ENCODE measurements at regions not wholly inside any gene's neighbourhood (a gene's known extent, or its start where the extent isn't known, plus 50 kb on each side); places are given as distances from the start of the nearest gene placed in this dataset.

GRCh38 chr1:47679301-47679791 is 241.5 kb downstream of the FOXD2 start:
- no peak for DNase-seq
- Histone ChIP-seq H3K4me1 (ENCODE audit: insufficient read depth, low read length) (no peaks in the 10 kb centered on the region), H3K27me3 (ENCODE audit: insufficient read depth, low read length) (no peaks in the 10 kb centered on the region), H3K36me3 (ENCODE audit: insufficient read depth, low read length) (no peaks in the 10 kb centered on the region), H3K27ac (ENCODE audit: low read depth, low read length) (no peak overlapping the region), H3K4me3 (ENCODE audit: low read length in 2 of 2) (no peak overlapping the region), H3K9me3 (ENCODE audit: control insufficient read depth in 1 of 2, low read length in 2 of 2) (no peaks in the 10 kb centered on the region)
- no peaks in the 10 kb centered on the region for H3K4me1 Mint-ChIP-seq
- ChIA-PET CTCF (ENCODE audit: partially characterized antibody) (no interaction called here), POLR2A (ENCODE audit: partially characterized antibody) (no interaction called here)
- no peak overlapping the region for H3K27ac Mint-ChIP-seq
- H3K4me3 Mint-ChIP-seq: no peak overlapping the region
- intact Hi-C loops (cut with micrococcal nuclease): no loop called here
- peaks cover 22 to 24% of the 10 kb centered on the region in 2 donors for H3K27me3 Mint-ChIP-seq
- H3K9me3 Mint-ChIP-seq: peaks cover 0 to 3% (median 0%) of the 10 kb centered on the region in 8 donors
- no peaks in the 10 kb centered on the region for H3K36me3 Mint-ChIP-seq

- Histone ChIP-seq H3K9me3 (ENCODE audit: control insufficient read depth in 1 of 2, low read length in 2 of 2) (no peaks in the 10 kb centered on the region), H3K27ac (ENCODE audit: low read depth, low read length) (no peak overlapping the region), H3K4me3 (ENCODE audit: low read length in 2 of 2) (no peak overlapping the region), H3K27me3 (ENCODE audit: insufficient read depth, low read length) (no peaks in the 10 kb centered on the region), H3K4me1 (ENCODE audit: insufficient read depth, low read length) (no peaks in the 10 kb centered on the region), H3K36me3 (ENCODE audit: insufficient read depth, low read length) (no peaks in the 10 kb centered on the region)
- intact Hi-C loops (cut with micrococcal nuclease): no loop called here
- no peak for DNase-seq
- ChIA-PET POLR2A (ENCODE audit: partially characterized antibody) (no interaction called here), CTCF (ENCODE audit: partially characterized antibody) (no interaction called here)
- H3K27ac Mint-ChIP-seq: no peak overlapping the region
- H3K9me3 Mint-ChIP-seq: peaks cover 0 to 3% (median 0%) of the 10 kb centered on the region in 8 donors
- H3K4me3 Mint-ChIP-seq: no peak overlapping the region
- no peaks in the 10 kb centered on the region for H3K4me1 Mint-ChIP-seq
- peaks cover 24% of the 10 kb centered on the region in 2 donors for H3K27me3 Mint-ChIP-seq
- no peaks in the 10 kb centered on the region for H3K36me3 Mint-ChIP-seq
These were observed 242.0 kb downstream of the FOXD2 start for GRCh38 chr1:47679826-47680225.

- no peak overlapping the region for H3K27ac Mint-ChIP-seq
- H3K4me1 Mint-ChIP-seq: no peaks in the 10 kb centered on the region
- CTCF ChIA-PET (ENCODE audit: partially characterized antibody): interaction anchor here (1.4 kb wide), 1 partner anchor 74 kb away, joined by 4 read pairs; no protein-coding TSS in a partner anchor
- no peaks in the 10 kb centered on the region for H3K36me3 ChIP-seq (ENCODE audit: insufficient read depth, low read length)
- H3K27me3 ChIP-seq (ENCODE audit: insufficient read depth, low read length): no peaks in the 10 kb centered on the region
- POLR2A ChIA-PET (ENCODE audit: partially characterized antibody): no interaction called here
- H3K4me3 Mint-ChIP-seq: no peak overlapping the region
- intact Hi-C loops (cut with micrococcal nuclease): no loop called here
- peaks cover 0 to 3% (median 0%) of the 10 kb centered on the region in 8 donors for H3K9me3 Mint-ChIP-seq
- no peaks in the 10 kb centered on the region for H3K36me3 Mint-ChIP-seq
- no peaks in the 10 kb centered on the region for H3K4me1 ChIP-seq (ENCODE audit: insufficient read depth, low read length)
- H3K9me3 ChIP-seq (ENCODE audit: control insufficient read depth in 1 of 2, low read length in 2 of 2): no peaks in the 10 kb centered on the region
- H3K27me3 Mint-ChIP-seq: peaks cover 19% of the 10 kb centered on the region in 2 donors
- no peak overlapping the region for H3K4me3 ChIP-seq (ENCODE audit: low read length in 2 of 2)
- no peak overlapping the region for H3K27ac ChIP-seq (ENCODE audit: low read depth, low read length)
- DNase-seq: no peak
These were observed 243.1 kb downstream of the FOXD2 start for GRCh38 chr1:47680815-47681475.

- Mint-ChIP-seq H3K4me3 (no peak overlapping the region), H3K4me1 (no peaks in the 10 kb centered on the region), H3K36me3 (no peaks in the 10 kb centered on the region), H3K27ac (no peak overlapping the region), H3K27me3 (peaks cover 14% of the 10 kb centered on the region in 2 donors), H3K9me3 (peaks cover 0 to 3% (median 0%) of the 10 kb centered on the region in 8 donors)
- CTCF ChIA-PET (ENCODE audit: partially characterized antibody): interaction anchor here (1.1 to 1.4 kb wide), 2 partner anchors 44 to 74 kb away, joined by 3 to 4 read pairs; no protein-coding TSS in a partner anchor
- DNase-seq: no peak
- intact Hi-C loops (cut with micrococcal nuclease): no loop called here
- H3K4me1 ChIP-seq (ENCODE audit: insufficient read depth, low read length): no peaks in the 10 kb centered on the region
- no peak overlapping the region for H3K4me3 ChIP-seq (ENCODE audit: low read length in 2 of 2)
- POLR2A ChIA-PET (ENCODE audit: partially characterized antibody): no interaction called here
- H3K27me3 ChIP-seq (ENCODE audit: insufficient read depth, low read length): no peaks in the 10 kb centered on the region
- H3K36me3 ChIP-seq (ENCODE audit: insufficient read depth, low read length): no peaks in the 10 kb centered on the region
- H3K27ac ChIP-seq (ENCODE audit: low read depth, low read length): no peak overlapping the region
- no peaks in the 10 kb centered on the region for H3K9me3 ChIP-seq (ENCODE audit: control insufficient read depth in 1 of 2, low read length in 2 of 2)
These were observed 243.9 kb downstream of the FOXD2 start for GRCh38 chr1:47681735-47682134.

GRCh38 chr1:47682198-47682597 is 244.4 kb downstream of the FOXD2 start:
- Histone ChIP-seq H3K36me3 (ENCODE audit: insufficient read depth, low read length) (no peaks in the 10 kb centered on the region), H3K27me3 (ENCODE audit: insufficient read depth, low read length) (no peaks in the 10 kb centered on the region), H3K9me3 (ENCODE audit: control insufficient read depth in 1 of 2, low read length in 2 of 2) (no peaks in the 10 kb centered on the region), H3K4me1 (ENCODE audit: insufficient read depth, low read length) (no peaks in the 10 kb centered on the region), H3K4me3 (ENCODE audit: low read length in 2 of 2) (no peak overlapping the region), H3K27ac (ENCODE audit: low read depth, low read length) (no peak overlapping the region)
- POLR2A ChIA-PET (ENCODE audit: partially characterized antibody): no interaction called here
- CTCF ChIA-PET (ENCODE audit: partially characterized antibody): interaction anchor here (1.1 kb wide), 1 partner anchor 44 kb away, joined by 3 read pairs; no protein-coding TSS in a partner anchor
- Mint-ChIP-seq H3K27me3 (peaks cover 14 to 15% of the 10 kb centered on the region in 2 donors), H3K9me3 (peaks cover 0 to 3% (median 0%) of the 10 kb centered on the region in 8 donors), H3K27ac (no peak overlapping the region), H3K36me3 (no peaks in the 10 kb centered on the region), H3K4me1 (no peaks in the 10 kb centered on the region), H3K4me3 (no peak overlapping the region)
- intact Hi-C loops (cut with micrococcal nuclease): no loop called here
- DNase-seq: no peak

GRCh38 chr1:47682786-47683350 is 245.0 kb downstream of the FOXD2 start:
- intact Hi-C loops (cut with micrococcal nuclease): no loop called here
- Mint-ChIP-seq H3K27me3 (peaks cover 15 to 18% of the 10 kb centered on the region in 2 donors), H3K9me3 (peaks cover 0 to 3% (median 0%) of the 10 kb centered on the region in 8 donors), H3K4me3 (no peak overlapping the region), H3K4me1 (no peaks in the 10 kb centered on the region), H3K36me3 (no peaks in the 10 kb centered on the region), H3K27ac (no peak overlapping the region)
- Histone ChIP-seq H3K36me3 (ENCODE audit: insufficient read depth, low read length) (no peaks in the 10 kb centered on the region), H3K4me1 (ENCODE audit: insufficient read depth, low read length) (no peaks in the 10 kb centered on the region), H3K27ac (ENCODE audit: low read depth, low read length) (no peak overlapping the region), H3K9me3 (ENCODE audit: control insufficient read depth in 1 of 2, low read length in 2 of 2) (no peaks in the 10 kb centered on the region), H3K4me3 (ENCODE audit: low read length in 2 of 2) (no peak overlapping the region), H3K27me3 (ENCODE audit: insufficient read depth, low read length) (no peaks in the 10 kb centered on the region)
- DNase-seq: no peak
- ChIA-PET POLR2A (ENCODE audit: partially characterized antibody) (no interaction called here), CTCF (ENCODE audit: partially characterized antibody) (interaction anchor here (1.1 kb wide), 1 partner anchor 43 kb away, joined by 3 read pairs; no protein-coding TSS in a partner anchor)

GRCh38 chr1:47683401-47683800 is 245.6 kb downstream of the FOXD2 start:
- Mint-ChIP-seq H3K36me3 (no peaks in the 10 kb centered on the region), H3K4me3 (no peak overlapping the region)
- CTCF ChIA-PET (ENCODE audit: partially characterized antibody): no interaction called here

More at GRCh38 chr1:47683401-47683800, 245.6 kb downstream of the FOXD2 start:
- Histone ChIP-seq H3K27ac (ENCODE audit: low read depth, low read length) (no peak overlapping the region), H3K36me3 (ENCODE audit: insufficient read depth, low read length) (no peaks in the 10 kb centered on the region), H3K9me3 (ENCODE audit: control insufficient read depth in 1 of 2, low read length in 2 of 2) (no peaks in the 10 kb centered on the region), H3K4me3 (ENCODE audit: low read length in 2 of 2) (no peak overlapping the region), H3K27me3 (ENCODE audit: insufficient read depth, low read length) (no peaks in the 10 kb centered on the region), H3K4me1 (ENCODE audit: insufficient read depth, low read length) (no peaks in the 10 kb centered on the region)
- DNase-seq: no peak
- Mint-ChIP-seq H3K4me1 (no peaks in the 10 kb centered on the region), H3K9me3 (peaks cover 0 to 2% (median 0%) of the 10 kb centered on the region in 8 donors), H3K27ac (no peak overlapping the region), H3K27me3 (peaks cover 15 to 16% of the 10 kb centered on the region in 2 donors)
- intact Hi-C loops (cut with micrococcal nuclease): no loop called here
- POLR2A ChIA-PET (ENCODE audit: partially characterized antibody): no interaction called here

Measured in CD4-positive, alpha-beta memory T cell (primary cell).